Ovary (tissue), 7 donors: ENCODE measurements at regions not wholly inside any gene's neighbourhood (a gene's known extent, or its start where the extent isn't known, plus 50 kb on each side); places are given as distances from the start of the nearest gene placed in this dataset.

Source experiments
- DNase-seq, 5 donors: peaks; one replicate each; pipeline ENCODE4 v3.0.0-alpha.2; 2019 to 2020
- H3K27ac ChIP-seq, 2 donors: fragments of 200-600 bp; one replicate each; pipeline versions ENCODE4 v1.5.1 to v1.8.0; 2019 to 2022
- H3K27me3 ChIP-seq: fragments of 200-600 bp; one replicate; pipeline ENCODE4 v1.8.0; 2022
- H3K36me3 ChIP-seq: fragments of 200-600 bp; sonication (generic); one replicate; pipeline ENCODE4 v1.5.1; 2019
- H3K4me1 ChIP-seq: one replicate; pipeline ENCODE4 v1.8.1; 2013; ENCODE audit warnings: mild to moderate bottlenecking, moderate library complexity; ENCODE audit not compliant: insufficient read depth
- H3K4me3 ChIP-seq: fragments of 200-600 bp; sonication (generic); one replicate; pipeline ENCODE4 v1.5.1; 2017
- H3K9me3 ChIP-seq, 2 donors: fragments of 200-600 bp in 1 of 2; sonication (generic) in 1 of 2; one replicate each; pipeline versions ENCODE4 v1.5.1 to v1.8.1; 2013 to 2019; ENCODE audit warnings: mild to moderate bottlenecking in 1 of 2, moderate library complexity in 1 of 2
- EP300 ChIP-seq: sonication (generic); formaldehyde crosslinking; IDR thresholded peaks from one replicate; pipeline ENCODE4 v1.6.1; 2017; ENCODE audit warnings: antibody characterized with exemption
- POLR2A ChIP-seq: fragments of 450-650 bp; IDR thresholded peaks from one replicate; pipeline ENCODE4 v1.6.1; 2017; ENCODE audit warnings: antibody characterized with exemption, mild to moderate bottlenecking, moderate library complexity
- WGBS, 3 donors: extraction: QIAGEN DNeasy Blood & Tissue Kit in 1 of 3; methylation state at CpG; one replicate each; pipeline versions ENCODE4 v1.1.5 to v1.1.7; 2013 to 2017; 5-methylcytosine and 5-hydroxymethylcytosine counted together
- intact Hi-C, 4 donors: fragments of 100-400 bp; cut with DNase I; formaldehyde crosslinking; loops; one replicate each; pipeline versions ENCODE4 v1.11.0 to v1.15.1; 2022 to 2023
- TF ChIP-seq, protein P1 (sequence below), 3 donors: fragments of 450-650 bp in 2 of 3; fragments of 200-600 bp in 1 of 3; IDR thresholded peaks; one replicate each; pipeline versions ENCODE4 v1.5.1 to v1.8.0; 2016 to 2022; ENCODE audit warnings: antibody characterized with exemption in 3 of 3, mild to moderate bottlenecking in 1 of 3
- donor health status: DM: no; HTN: no; CAD: no; lungs with moderate emphysema.
- donor health status: DM: no; HTN: no; CAD: no.
- donor health status: Bipolar disorder and iron deficiency.
- donor health status: DM: no; HTN: no; CAD: no.
- donor health status: DM: yes; HTN: yes; CAD: no.

DNA sequence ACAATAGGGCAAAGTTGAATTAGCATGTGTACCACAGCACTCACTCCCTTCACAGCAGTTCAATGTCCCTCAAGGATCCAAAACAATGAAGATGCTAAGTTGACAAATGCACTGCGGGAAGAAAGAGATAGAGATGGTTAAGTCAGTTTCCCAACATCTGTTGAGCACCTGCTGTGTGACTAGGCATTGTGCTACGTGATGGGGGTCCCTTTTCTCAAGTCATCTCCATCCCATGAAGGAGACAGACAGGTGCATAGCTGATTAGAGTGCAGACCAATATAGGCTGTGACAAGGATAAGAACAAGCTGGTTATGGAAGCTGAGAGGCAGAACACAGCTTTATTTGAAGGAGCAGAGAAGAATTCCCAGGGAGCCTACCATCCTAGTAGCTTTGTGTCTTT lies 114.2 kb downstream of the HAPSTR1 start:
- no peak for DNase-seq
- Histone ChIP-seq H3K27ac (no peak overlapping the region), H3K4me3 (no peak overlapping the region), H3K36me3 (no peaks in the 10 kb centered on the region), H3K4me1 (no peaks in the 10 kb centered on the region), H3K9me3 (no peaks in the 10 kb centered on the region), H3K27me3 (no peaks in the 10 kb centered on the region)
- intact Hi-C loops: no loop called here
- WGBS, 3 donors: 28 to 50% (median 29%) methylated on average over 2 of the region's 2 CpGs
- no peak for TF ChIP-seq EP300
- no peak for TF ChIP-seq POLR2A
- TF ChIP-seq, protein P1, sequence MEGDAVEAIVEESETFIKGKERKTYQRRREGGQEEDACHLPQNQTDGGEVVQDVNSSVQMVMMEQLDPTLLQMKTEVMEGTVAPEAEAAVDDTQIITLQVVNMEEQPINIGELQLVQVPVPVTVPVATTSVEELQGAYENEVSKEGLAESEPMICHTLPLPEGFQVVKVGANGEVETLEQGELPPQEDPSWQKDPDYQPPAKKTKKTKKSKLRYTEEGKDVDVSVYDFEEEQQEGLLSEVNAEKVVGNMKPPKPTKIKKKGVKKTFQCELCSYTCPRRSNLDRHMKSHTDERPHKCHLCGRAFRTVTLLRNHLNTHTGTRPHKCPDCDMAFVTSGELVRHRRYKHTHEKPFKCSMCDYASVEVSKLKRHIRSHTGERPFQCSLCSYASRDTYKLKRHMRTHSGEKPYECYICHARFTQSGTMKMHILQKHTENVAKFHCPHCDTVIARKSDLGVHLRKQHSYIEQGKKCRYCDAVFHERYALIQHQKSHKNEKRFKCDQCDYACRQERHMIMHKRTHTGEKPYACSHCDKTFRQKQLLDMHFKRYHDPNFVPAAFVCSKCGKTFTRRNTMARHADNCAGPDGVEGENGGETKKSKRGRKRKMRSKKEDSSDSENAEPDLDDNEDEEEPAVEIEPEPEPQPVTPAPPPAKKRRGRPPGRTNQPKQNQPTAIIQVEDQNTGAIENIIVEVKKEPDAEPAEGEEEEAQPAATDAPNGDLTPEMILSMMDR (IDR thresholded peaks at IDR 0.05): no peak

DNA sequence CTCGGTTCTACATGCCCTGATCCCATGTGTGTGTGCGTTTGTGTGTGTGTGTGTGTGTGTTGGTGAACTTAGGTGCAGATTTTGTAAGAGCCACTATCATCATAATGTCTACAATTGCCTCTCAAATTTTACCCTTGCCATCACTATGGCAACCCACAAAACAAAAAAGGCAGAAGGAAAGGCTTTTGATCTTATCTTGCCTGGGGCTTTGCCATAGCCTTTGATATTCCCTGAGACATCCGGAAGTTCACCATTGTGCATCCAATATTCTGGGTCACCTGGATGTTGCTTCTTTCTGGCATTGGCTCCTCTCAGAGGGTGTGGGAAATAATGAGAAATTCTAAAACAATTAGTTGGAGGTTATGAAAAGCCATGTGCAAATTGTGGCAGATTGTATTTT lies 114.7 kb downstream of the HAPSTR1 start:
- no peak for TF ChIP-seq EP300
- TF ChIP-seq POLR2A: no peak
- TF ChIP-seq, protein P1 (IDR thresholded peaks at IDR 0.05): no peak
- 70 to 73% (median 71%) methylated on average over 3 of the region's 3 CpGs for WGBS, 3 donors

DNA sequence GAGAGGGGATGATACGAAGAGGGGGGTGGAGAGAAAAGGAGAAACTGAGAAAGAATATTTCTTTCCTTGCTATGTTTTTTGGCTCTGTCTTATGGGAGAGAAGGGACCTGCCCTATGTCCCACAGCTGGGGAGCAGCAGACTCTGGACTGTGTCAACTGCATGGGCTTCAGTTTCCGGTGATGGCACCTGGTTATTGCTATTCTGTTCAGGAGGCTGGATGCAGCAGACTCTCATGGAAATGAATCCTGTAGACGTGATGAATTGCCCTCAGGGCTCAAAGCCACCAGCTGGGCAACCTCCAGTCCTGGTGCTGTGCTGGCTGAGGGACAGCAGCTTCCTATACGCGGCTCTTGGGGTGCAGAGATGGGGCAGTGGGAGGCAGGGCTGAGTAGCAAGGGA lies 121.2 kb downstream of the HAPSTR1 start:
- WGBS, 3 donors: 57 to 66% (median 66%) methylated on average over 5 of the region's 5 CpGs
- TF ChIP-seq EP300 (no peak), POLR2A (no peak)
- TF ChIP-seq, protein P1 (IDR thresholded peaks at IDR 0.05): no peak
- no peak for DNase-seq
- H3K9me3 ChIP-seq: no peaks in the 10 kb centered on the region
- no peaks in the 10 kb centered on the region for H3K27me3 ChIP-seq
- H3K4me3 ChIP-seq: no peak overlapping the region
- H3K36me3 ChIP-seq: no peaks in the 10 kb centered on the region
- intact Hi-C loops: no loop called here
- no peak overlapping the region for H3K27ac ChIP-seq
- no peaks in the 10 kb centered on the region for H3K4me1 ChIP-seq

More for the DNA sequence above, 114.7 kb downstream of the HAPSTR1 start:
- no peaks in the 10 kb centered on the region for H3K9me3 ChIP-seq
- intact Hi-C loops: no loop called here
- no peak overlapping the region for H3K27ac ChIP-seq
- no peak overlapping the region for H3K4me3 ChIP-seq
- no peaks in the 10 kb centered on the region for H3K36me3 ChIP-seq
- no peaks in the 10 kb centered on the region for H3K27me3 ChIP-seq
- no peak for DNase-seq
- no peaks in the 10 kb centered on the region for H3K4me1 ChIP-seq

DNA sequence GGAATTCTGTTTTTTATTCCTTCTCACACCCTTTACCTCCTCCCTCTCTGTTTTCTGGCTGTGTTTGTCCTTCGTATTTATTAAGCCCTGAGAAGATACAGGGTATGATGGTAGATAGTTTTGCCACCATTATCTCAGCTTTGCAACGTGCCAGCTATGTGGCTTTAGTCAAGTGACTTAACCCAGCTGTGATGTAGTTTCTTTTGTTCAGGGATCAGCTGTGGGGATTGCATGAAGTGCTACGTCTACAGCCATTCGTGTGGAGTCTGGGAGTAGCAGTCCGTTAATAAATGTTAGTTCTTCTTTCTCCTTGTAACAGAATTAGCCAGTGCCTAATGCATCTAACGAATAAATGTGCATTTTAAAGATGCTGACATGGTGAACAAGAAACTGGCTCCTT lies 128.4 kb downstream of the HAPSTR1 start:
- Histone ChIP-seq H3K9me3 (no peaks in the 10 kb centered on the region), H3K4me1 (no peaks in the 10 kb centered on the region), H3K27ac (no peak overlapping the region), H3K36me3 (no peaks in the 10 kb centered on the region), H3K27me3 (no peaks in the 10 kb centered on the region), H3K4me3 (no peak overlapping the region)
- TF ChIP-seq EP300 (no peak), POLR2A (no peak)
- TF ChIP-seq, protein P1 (IDR thresholded peaks at IDR 0.05): no peak
- 17 to 25% (median 19%) methylated on average over 6 of the region's 6 CpGs for WGBS, 3 donors
- no peak for DNase-seq
- intact Hi-C loops: no loop called here
